ENCODE measurements at regions not wholly inside any gene's neighbourhood (a gene's known extent, or its start where the extent isn't known, plus 50 kb on each side); places are given as distances from the start of the nearest gene placed in this dataset.
"Not testable (repeated sequence)": the region's sequence is repeated elsewhere in the genome, so short reads cannot be mapped to it uniquely, and the experiment has no call there.

DNA sequence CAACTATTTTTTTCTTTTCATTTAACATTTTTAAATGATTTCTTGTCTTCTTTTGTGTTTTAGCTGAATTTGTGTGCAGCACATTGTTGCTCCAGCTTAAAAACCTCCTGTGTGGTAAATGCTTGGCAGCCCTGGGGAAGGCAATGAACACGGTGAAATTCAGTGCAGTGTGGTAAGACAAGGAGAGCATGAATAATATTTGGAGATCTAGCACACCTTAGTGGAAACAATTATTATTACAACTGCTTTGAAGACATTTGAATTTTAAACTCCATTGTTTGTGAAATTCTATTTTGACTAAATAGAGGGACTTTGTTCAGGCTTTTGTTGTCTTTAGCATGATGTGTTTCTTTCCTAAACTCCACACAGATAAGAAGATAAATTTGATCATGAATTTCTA, 242.6 kb upstream of the CXADR start:
- TF ChIP-seq, protein P1, sequence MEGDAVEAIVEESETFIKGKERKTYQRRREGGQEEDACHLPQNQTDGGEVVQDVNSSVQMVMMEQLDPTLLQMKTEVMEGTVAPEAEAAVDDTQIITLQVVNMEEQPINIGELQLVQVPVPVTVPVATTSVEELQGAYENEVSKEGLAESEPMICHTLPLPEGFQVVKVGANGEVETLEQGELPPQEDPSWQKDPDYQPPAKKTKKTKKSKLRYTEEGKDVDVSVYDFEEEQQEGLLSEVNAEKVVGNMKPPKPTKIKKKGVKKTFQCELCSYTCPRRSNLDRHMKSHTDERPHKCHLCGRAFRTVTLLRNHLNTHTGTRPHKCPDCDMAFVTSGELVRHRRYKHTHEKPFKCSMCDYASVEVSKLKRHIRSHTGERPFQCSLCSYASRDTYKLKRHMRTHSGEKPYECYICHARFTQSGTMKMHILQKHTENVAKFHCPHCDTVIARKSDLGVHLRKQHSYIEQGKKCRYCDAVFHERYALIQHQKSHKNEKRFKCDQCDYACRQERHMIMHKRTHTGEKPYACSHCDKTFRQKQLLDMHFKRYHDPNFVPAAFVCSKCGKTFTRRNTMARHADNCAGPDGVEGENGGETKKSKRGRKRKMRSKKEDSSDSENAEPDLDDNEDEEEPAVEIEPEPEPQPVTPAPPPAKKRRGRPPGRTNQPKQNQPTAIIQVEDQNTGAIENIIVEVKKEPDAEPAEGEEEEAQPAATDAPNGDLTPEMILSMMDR (IDR thresholded peaks at IDR 0.05; ENCODE audit: extremely low read depth, missing control alignments): no peak
- DNase-seq (ENCODE audit: low spot score): no peak

DNA sequence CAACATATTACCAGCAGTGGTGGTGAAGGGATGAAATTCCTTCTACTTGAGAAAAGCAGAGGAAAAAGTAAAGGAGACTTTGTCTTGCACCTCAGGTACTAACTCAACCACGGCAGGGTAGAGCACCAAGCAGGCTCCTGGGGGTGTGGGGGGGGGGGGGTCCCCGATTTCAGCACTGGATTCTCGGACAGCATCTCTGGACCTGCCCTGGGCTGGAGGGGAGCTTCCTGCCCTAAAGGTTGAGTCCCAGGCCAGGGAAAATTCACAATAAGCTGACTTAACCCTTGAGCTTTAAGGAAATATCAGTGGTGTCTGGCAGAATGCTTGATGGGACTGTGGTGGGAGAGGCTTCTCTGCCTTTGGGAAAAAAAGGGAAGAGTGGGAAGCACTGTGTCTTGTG, 233.2 kb upstream of the CXADR start:
- DNase-seq (ENCODE audit: low spot score): no peak
- TF ChIP-seq, protein P1 (IDR thresholded peaks at IDR 0.05; ENCODE audit: extremely low read depth, missing control alignments): no peak

DNA sequence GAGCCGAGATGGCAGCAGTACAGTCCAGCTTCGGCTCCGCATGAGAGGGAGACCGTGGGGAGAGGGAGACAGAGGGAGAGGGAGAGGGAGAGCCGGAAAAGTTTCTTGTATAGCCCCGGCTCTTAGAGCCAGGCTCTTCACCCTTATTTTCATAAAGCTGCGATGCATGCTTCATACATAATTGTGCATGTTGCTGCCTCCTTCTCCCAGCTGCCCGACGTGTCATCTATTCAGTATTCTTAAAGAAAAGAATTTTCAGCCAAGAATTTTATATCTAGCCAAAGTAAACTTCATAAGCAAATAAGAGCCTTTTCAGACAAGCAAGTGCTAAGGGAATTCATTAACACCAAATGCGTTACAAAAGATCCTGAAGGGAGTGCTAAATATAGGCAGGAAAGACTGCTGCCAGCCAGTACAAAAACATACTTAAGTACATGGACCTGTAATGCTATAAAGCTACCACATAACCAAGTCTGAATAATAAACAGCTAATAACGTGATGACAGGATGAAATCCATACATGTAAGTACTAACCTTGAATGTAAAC, 219.8 kb upstream of the CXADR start:
- not testable (repeated sequence) for DNase-seq (ENCODE audit: low spot score)

DNA sequence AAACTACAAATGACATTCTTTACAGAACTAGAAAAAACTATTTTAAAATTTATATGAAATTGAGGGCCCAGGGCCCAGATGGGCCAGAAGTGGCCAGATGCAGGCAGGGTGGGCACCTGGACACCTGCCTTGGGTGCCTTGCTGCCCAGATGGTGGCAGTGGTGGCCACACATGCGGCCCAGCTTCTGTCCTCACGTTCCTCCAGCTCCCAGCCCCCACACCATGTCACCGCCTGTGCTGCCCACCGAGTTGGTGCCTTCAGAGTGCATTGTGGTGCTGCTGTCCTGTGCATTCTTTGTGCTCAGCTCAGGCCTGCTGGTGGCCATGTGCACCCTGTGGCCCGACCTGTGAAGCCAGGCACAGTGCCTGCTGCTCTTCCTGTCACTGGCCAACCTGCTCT, 216.8 kb upstream of the CXADR start:
- TF ChIP-seq, protein P1 (IDR thresholded peaks at IDR 0.05; ENCODE audit: extremely low read depth, missing control alignments): no peak
- no peak for DNase-seq (ENCODE audit: low spot score)

DNA sequence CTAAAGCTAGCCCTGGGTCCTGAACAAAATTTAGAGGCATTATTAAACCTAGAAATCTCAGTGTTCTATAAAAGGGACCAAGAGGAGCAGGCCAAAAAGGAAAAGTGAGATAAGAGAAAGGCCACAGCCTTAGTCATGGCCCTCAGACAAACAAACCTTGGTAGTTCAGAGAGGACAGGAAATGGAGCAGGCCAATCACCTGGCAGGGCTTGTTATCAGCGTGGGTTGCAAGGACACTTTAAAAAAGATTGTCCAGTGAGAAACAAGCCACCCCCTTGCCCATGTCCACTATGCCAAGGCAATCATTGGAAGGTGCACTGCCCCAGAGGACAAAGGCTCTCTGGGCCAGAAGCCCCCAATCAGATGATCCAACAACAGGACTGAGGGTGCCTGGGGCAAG, 213.3 kb upstream of the CXADR start:
- DNase-seq (ENCODE audit: low spot score): not testable (repeated sequence)

DNA sequence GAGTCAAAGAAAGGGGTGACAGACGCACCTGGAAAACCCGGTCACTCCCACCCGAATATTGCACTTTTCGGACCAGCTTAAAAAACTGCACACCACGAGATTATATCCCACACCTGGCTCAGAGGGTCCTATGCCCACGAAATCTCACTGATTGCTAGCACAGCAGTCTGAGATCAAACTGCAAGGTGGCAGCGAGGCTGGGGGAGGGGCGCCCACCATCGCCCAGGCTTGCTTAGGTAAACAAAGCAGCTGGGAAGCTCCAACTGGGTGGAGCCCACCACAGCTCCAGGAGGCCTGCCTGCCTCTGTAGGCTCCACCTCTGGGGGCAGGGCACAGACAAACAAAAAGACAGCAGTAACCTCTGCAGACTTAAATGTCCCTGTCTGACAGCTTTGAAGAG, 185.1 kb upstream of the CXADR start:
- DNase-seq (ENCODE audit: low spot score): not testable (repeated sequence)

DNA sequence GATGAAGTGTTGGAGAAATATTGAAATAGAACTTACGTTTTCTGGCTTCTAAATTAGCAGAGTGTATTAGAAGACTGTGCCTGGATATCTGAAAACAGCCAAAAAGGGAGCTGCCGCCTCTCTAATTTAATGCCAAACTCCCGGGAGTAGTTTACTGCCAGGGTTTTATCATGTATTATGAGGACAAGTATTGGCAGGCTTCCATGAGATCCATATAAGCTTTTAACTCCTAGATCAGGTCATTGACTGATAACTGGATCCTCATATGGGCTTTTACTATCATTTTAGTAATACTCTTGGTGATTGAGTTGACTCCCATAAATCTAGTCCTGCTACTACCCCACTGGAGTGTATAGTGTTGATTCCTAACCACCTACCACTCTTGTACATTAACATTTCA, 178.4 kb upstream of the CXADR start:
- TF ChIP-seq, protein P1 (IDR thresholded peaks at IDR 0.05; ENCODE audit: extremely low read depth, missing control alignments): no peak
- DNase-seq (ENCODE audit: low spot score): no peak

DNA sequence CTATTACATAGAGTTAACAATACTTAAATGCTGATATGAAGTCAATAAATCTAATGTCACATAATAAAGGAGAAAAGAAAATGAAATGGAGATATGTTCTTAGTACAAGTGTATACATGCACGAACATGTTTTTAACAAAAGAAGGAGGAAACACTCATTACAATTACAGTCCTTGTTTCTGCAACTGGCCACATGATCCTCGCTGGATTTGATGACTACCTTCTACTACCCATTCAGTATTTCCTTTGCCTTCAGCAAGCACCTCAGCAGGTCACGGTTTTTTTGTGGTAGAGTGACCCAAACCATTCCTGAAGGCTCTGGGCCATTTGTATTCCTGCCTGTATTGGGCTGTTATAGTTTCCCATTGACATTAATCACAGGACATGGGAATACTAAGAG, 172.8 kb upstream of the CXADR start:
- TF ChIP-seq, protein P1 (IDR thresholded peaks at IDR 0.05; ENCODE audit: extremely low read depth, missing control alignments): no peak
- DNase-seq (ENCODE audit: low spot score): no peak

DNA sequence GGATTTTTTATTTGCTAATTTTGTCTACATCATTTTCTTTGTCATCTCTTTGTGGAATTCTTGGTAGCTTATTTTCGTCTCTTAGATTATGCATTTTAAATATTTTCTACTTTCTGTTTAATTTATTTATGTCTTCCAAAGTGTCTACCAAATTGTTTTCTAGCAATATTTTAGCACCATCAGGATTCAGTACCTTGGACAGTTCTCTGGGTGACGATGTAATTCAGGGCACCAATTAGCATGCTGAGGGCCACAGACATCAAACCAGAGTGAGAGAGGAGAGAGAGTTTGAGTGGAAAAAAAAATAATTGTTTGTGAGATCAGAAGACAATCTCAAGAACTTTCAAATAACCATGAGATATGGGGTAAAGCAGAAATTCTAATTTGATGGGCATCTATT, 169.8 kb upstream of the CXADR start:
- no peak for DNase-seq (ENCODE audit: low spot score)
- TF ChIP-seq, protein P1 (IDR thresholded peaks at IDR 0.05; ENCODE audit: extremely low read depth, missing control alignments): no peak

Data from GM20000 (cell line).